HG03064 (cell line): ENCODE measurements at regions not wholly inside any gene's neighbourhood (a gene's known extent, or its start where the extent isn't known, plus 50 kb on each side); places are given as distances from the start of the nearest gene placed in this dataset.
"Not testable (repeated sequence)": the region's sequence is repeated elsewhere in the genome, so short reads cannot be mapped to it uniquely, and the experiment has no call there.

Experiments used
- ATAC-seq: cut with Tn5 transposase; IDR thresholded peaks from one replicate; pipeline ENCODE4 v1.9.1; 2021; ENCODE audit warnings: low read depth; ENCODE audit not compliant: unreplicated experiment

DNA sequence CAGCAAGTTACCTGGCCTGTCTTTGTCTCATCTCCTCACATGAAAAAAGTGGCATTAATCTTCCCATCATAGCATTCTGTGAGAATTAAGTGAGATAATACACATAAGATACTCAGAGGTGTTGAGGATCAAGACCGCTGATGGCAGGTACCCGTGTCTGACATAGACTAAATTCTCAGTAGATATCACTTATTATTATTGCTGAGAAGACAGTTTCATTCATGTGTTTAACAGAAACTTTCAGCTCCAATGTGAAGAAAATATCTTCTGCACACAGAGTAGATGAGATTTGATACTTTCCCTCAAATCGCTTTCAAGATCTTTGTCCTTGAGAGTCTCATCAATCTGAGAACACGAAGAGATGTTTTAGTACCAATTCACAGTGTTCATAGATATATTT, 809.4 kb downstream of the TSN start:
- no peak for ATAC-seq

DNA sequence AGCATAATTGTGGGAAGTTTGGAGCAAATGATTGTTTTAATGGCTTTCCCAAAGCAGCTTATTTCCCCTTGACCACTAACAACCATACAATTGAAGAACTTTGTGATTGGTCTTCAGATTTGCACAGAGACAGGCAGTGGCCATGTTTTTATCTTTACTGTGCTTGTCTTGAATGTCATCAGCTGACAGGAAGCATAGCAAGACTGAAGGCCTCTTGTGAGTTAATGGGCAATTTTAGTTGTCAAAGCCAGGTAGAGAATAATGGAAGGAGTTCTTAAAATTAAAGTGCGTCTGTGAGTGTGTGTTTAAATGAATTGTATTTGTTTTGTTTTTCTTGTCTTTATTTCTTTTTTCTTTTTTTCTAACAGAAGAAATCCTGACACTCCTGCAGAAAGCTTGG, 809.9 kb downstream of the TSN start:
- ATAC-seq, result no peak

DNA sequence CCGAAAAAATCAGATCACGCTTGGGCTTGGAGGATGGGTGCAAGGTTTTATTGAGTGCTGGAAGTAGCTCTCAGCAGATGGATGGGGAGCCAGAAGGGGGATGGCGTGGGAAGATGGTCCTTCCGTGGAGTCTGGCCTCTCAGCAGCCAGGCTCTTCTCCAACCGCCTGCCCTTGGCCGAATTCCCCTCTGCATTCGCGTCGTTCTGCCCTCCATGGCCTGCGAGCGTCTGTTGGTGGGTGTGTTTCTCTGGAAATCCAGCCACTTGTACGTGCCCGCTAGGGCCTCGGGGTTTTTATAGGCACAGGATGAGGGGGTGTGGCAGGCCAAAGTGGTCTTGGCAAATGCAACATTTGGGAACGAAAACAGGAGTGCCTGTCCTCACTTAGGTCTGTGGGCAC, 815.2 kb downstream of the TSN start:
- ATAC-seq, result no peak

DNA sequence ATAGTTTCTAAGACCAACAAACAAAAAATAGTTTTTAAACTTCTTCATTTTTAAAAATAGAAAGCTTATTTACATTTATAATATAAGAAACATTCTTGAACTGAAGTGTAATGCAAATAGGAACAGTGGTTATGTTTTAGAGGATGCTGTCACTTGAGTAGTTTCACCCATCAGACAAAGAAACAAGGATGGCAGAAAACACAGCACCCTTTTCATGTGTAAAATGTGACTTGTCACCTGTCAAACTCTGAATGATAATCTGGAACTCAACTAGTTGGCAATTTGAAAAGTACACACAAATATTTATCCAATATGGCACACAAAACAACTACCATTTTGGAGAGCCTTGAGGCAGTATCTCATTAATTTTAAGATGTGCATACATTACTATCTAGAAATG, 816.0 kb downstream of the TSN start:
- not testable (repeated sequence) for ATAC-seq

DNA sequence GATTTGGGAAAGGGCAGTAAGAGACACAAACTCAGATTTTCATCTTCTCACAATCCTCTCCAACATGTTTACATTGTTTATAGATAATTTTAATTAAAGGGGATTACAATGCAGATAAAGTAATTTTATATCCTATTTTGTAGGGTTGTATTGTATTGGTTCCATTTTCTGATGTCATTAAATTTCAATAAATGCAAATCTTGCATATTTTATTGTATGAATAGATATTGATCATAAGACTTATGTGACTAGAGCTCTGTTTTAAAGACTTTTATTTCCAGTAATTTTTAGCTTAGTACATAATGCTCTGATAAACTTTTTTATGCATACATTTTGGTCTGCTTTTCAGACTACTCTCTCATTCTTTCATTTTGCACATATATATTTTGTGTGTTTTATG, 819.6 kb downstream of the TSN start:
- no peak for ATAC-seq

- no peak for ATAC-seq
Measured at GRCh38 chr2:122583159-122583917, 827.9 kb downstream of the TSN start.

DNA sequence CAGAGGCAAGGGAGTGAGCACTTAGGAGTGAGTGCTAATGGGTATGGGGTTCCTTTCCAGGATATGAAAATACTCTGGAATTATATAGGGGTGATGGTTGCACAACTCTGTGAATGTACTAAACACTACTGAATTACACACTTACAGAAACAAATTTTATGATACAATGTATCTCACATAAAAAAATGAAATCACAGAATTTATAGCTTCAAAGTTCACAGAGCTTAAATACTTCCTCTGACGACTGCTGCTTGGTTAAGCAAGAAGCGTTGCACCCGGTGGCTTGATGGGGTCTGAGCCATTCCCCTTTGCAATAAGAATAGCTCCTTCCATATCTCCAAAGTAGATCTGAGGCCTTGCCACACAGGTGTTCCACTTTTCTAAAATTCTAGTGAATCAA, 835.1 kb downstream of the TSN start:
- ATAC-seq, result no peak

GRCh38 chr2:122595065-122595464, 839.6 kb downstream of the TSN start:
- ATAC-seq, result no peak

DNA sequence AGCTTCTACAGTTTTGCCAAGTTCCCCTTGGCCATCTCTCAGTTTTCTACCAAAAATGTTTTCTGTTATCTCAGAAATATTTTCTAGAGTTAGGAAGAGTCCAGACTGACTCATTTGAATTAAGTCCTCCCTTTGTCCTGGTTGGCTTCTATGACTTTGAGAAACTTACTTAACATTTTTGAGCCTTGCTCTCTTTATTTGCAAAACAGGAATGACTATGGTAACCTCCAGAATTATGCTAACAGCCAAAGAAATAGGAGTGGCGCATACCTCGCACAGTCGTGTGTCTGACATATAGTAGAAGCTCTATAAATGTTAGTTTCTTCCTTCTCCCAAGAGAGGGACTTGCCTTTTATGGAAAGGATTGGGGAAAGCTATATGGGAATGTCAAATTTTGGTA, 841.1 kb downstream of the TSN start:
- ATAC-seq, result no peak

- no peak for ATAC-seq
Measured at GRCh38 chr2:122598784-122599183, 843.3 kb downstream of the TSN start.

- ATAC-seq, result no peak
Measured at GRCh38 chr2:122610948-122611609, 855.6 kb downstream of the TSN start.

- no peak for ATAC-seq
Measured at GRCh38 chr2:122622934-122623333, 867.5 kb downstream of the TSN start.

DNA sequence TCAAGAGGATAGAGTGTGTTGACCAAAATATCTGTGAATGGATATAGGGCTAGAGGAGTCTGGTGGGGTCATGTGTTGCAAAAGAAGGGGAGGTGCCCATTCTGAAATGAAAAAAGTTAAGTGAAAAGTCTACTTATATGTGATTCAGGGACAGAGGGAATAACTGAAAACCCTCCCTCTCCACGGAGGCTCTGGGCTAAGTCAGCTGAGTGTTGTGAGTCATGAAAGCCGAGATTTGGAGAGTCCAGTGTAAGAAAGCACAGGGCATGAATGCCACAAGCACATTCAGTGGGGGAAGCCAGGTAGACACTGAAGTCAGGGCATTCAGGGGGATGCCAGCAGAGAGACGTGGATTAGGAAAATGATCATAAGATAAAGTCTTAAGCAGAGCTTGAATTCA, 871.9 kb downstream of the TSN start:
- ATAC-seq, result no peak

DNA sequence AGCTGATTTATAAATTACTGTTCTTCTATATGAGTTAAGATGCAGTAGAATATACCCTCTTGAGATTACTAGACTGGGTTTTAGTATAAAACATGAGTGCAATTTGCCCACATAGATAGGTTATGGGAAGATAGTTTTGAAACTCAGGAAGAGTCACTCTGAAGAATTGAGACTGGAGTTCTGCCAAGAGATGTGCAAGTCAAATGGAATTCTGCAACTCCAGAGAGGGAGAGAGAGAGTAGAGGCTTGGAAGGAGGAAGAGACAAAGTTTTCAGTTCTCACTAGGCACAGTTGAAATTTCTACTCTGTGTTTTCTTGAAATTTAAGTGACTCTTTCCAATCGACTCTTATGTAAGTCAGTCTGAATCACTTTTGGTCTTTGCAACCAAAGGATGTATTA, 878.8 kb downstream of the TSN start:
- ATAC-seq, result no peak

GRCh38 chr2:122634920-122635319, 879.5 kb downstream of the TSN start:
- ATAC-seq, result no peak

DNA sequence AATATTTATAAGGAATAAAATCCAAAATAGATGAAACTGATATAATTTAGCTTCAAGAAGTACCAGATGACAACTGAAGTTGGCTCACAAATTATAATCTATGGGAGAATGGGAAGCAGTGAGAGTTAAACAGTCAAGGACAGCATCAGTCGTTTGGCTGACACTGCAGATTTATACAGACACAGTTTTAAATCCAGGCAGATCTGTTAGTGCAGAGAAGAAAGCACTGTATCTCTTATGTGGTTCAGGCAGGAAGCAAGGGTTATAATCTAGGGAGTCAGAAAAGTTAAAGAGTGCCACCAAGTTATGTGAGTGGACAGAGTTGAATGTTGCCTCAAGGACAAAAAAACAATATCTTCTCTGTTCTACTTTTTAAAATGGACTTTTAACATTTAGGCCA, 880.2 kb downstream of the TSN start:
- ATAC-seq, result no peak

DNA sequence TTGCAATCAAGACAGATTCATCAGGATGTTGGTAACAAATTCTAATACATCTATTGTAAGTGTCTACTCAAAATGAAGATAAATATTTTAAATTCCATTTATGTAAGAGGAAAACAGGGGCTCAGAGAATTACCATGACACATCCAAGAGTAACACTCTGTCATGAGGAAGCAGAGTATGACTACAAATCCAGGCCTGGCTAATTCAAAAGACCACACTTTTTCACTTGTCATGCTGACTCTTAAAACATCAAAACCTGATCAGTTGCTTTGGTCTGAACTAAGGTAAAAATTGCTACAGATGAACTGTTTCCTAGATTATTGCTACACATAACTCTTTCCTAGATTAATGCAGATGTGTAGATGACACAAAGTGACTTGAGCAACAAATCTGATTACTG, 880.6 kb downstream of the TSN start:
- ATAC-seq, result no peak

- no peak for ATAC-seq
Measured at GRCh38 chr2:122639176-122639575, 883.7 kb downstream of the TSN start.

DNA sequence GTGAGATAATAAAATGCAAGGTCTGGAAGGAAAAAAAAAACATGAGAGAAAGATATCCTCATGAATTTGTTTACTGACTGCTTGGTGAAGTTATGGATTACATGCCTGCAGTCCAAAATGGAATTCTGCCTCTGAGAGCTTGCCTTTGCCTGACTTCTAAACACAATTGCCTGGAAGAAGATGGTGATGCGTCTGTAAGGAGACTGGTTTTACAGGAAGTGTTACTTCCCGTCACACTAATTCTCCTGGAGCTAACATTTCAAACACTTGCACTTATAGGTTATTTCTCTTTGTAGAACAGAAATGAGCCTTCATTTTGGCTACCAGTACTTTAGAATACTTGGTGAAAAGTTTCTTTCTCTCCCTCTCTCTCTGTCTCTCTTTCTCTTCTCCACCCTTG, 884.3 kb downstream of the TSN start:
- no peak for ATAC-seq

GRCh38 chr2:122643725-122644329, 888.4 kb downstream of the TSN start:
- ATAC-seq, result no peak

DNA sequence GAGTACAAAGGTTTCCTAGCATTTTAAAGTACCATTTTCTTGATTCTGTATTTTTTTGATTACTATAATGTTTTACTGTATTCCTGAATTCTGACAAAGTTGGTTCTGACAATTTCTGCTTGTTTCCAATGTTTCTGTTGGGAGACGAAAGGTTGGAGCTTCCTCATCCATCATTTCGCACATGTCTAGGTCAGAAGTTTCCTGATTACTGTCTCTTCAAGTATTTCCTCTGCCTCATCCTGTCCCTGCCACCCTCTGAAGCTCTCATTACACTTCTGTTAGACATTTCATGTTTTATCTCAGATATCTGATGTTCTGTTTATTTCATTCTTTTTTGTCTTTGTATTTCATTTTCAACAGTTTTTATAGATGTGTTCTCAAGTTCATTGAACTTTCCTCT, 895.8 kb downstream of the TSN start:
- ATAC-seq, result no peak

GRCh38 chr2:122651780-122652179, 896.3 kb downstream of the TSN start:
- no peak for ATAC-seq
